ENCODE measurements at regions not wholly inside any gene's neighbourhood (a gene's known extent, or its start where the extent isn't known, plus 50 kb on each side); places are given as distances from the start of the nearest gene placed in this dataset.

- TF ChIP-seq POLR2A (IDR thresholded peaks at IDR 0.05) (peak; percentile 15), CTCF (IDR thresholded peaks at IDR 0.05) (no peak), EP300 (IDR thresholded peaks at IDR 0.05) (no peak)
Measured at GRCh38 chr22:46058091-46058420, 81.1 kb upstream of the WNT7B start.

Measured in ovary (tissue), 3 donors.